Left lung (tissue), 4 donors: ENCODE measurements at regions not wholly inside any gene's neighbourhood (a gene's known extent, or its start where the extent isn't known, plus 50 kb on each side); places are given as distances from the start of the nearest gene placed in this dataset.

Experiments used
- ATAC-seq: fragments of 200-7000 bp; cut with Tn5 transposase; one replicate; pipeline ENCODE4 v1.9.1; 2020; ENCODE audit warnings: moderate library complexity
- DNase-seq, 4 donors: peaks; one replicate each; pipeline ENCODE4 v3.0.0-alpha.2; 2013 to 2020
- H3K27ac ChIP-seq, 2 donors: fragments of 200-600 bp; sonication (generic) in 1 of 2; one replicate each; pipeline versions ENCODE4 v1.5.0 to v1.8.0; 2020 to 2021
- H3K27me3 ChIP-seq, 2 donors: fragments of 200-600 bp; sonication (generic) in 1 of 2; one replicate each; pipeline versions ENCODE4 v1.5.0 to v1.8.0; 2020 to 2021
- H3K36me3 ChIP-seq, 2 donors: fragments of 200-600 bp; sonication (generic) in 1 of 2; one replicate each; pipeline versions ENCODE4 v1.5.0 to v1.8.0; 2020 to 2021
- H3K4me1 ChIP-seq, 2 donors: fragments of 200-600 bp; one replicate each; pipeline ENCODE4 v1.8.0; 2021
- H3K4me3 ChIP-seq, 2 donors: fragments of 200-600 bp; sonication (generic) in 1 of 2; one replicate each; pipeline versions ENCODE4 v1.5.0 to v1.8.0; 2020 to 2021; ENCODE audit warnings: mild to moderate bottlenecking in 1 of 2
- H3K9me3 ChIP-seq, 2 donors: fragments of 200-600 bp; sonication (generic) in 1 of 2; one replicate each; pipeline versions ENCODE4 v1.5.0 to v1.8.0; 2020 to 2021
- intact Hi-C, 2 donors: fragments of 100-400 bp; cut with DNase I; formaldehyde crosslinking; loops; one replicate each; pipeline versions ENCODE4 v1.11.2 to v1.14.2; 2022
- TF ChIP-seq, protein P1 (sequence below), 2 donors: fragments of 200-600 bp; sonication (generic) in 1 of 2; IDR thresholded peaks; one replicate each; pipeline versions ENCODE4 v1.5.0 to v1.8.0; 2021; ENCODE audit warnings: antibody characterized with exemption in 2 of 2
- donor health status: DM: no; HTN: yes; CAD: no.
- donor health status: DM: no; HTN: no; CAD: no.

DNA sequence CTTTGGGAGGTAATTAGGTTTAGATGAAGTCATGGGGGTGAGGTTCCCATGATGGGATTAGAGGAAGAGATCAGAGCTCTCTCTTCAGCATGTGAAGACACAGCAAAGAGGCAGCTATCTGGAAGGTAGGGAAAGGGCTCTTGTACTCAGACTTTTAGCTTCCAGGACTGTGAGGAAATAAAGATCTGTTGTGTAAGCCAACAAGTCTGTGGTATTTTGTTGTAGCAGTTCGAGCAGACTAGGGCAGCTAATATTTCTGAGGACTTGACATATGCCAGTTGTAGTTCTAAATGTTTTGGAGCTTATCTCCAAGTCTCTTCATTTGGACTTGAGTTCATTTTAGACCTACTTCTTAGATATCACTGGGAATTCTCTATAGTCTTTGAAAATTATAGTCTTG is 137.3 kb upstream of the PDE5A start:
- Histone ChIP-seq H3K36me3 (no peaks in the 10 kb centered on the region), H3K27me3 (no peaks in the 10 kb centered on the region), H3K9me3 (no peaks in the 10 kb centered on the region), H3K4me3 (no peak overlapping the region), H3K27ac (no peak overlapping the region), H3K4me1 (no peaks in the 10 kb centered on the region)
- TF ChIP-seq, protein P1, sequence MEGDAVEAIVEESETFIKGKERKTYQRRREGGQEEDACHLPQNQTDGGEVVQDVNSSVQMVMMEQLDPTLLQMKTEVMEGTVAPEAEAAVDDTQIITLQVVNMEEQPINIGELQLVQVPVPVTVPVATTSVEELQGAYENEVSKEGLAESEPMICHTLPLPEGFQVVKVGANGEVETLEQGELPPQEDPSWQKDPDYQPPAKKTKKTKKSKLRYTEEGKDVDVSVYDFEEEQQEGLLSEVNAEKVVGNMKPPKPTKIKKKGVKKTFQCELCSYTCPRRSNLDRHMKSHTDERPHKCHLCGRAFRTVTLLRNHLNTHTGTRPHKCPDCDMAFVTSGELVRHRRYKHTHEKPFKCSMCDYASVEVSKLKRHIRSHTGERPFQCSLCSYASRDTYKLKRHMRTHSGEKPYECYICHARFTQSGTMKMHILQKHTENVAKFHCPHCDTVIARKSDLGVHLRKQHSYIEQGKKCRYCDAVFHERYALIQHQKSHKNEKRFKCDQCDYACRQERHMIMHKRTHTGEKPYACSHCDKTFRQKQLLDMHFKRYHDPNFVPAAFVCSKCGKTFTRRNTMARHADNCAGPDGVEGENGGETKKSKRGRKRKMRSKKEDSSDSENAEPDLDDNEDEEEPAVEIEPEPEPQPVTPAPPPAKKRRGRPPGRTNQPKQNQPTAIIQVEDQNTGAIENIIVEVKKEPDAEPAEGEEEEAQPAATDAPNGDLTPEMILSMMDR (IDR thresholded peaks at IDR 0.05): no peak
- intact Hi-C loops: no loop called here
- ATAC-seq (no peak), DNase-seq (no peak)

DNA sequence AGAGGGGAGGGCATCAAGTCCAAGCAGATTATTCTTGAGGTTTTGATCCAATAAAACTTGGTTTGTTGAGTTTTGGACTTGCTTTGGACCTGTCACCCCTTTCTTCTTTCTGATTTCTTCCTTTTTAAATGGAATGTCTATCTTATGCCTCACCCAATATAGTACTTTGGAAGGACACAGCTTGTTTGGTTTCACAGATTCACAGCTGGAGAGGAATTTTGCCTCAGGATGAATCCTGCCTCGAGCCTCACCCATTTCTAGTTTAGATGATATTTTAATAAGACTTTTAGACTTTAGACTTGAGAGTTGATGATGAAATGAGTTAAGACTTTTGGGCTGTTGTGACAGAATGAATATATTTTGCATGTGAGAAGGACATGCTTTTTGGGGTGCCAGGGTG is 136.9 kb upstream of the PDE5A start:
- Histone ChIP-seq H3K9me3 (no peaks in the 10 kb centered on the region), H3K4me1 (no peaks in the 10 kb centered on the region), H3K4me3 (no peak overlapping the region), H3K36me3 (no peaks in the 10 kb centered on the region), H3K27ac (no peak overlapping the region), H3K27me3 (no peaks in the 10 kb centered on the region)
- TF ChIP-seq, protein P1 (IDR thresholded peaks at IDR 0.05): no peak
- DNase-seq: no peak
- no peak for ATAC-seq
- intact Hi-C loops: no loop called here

DNA sequence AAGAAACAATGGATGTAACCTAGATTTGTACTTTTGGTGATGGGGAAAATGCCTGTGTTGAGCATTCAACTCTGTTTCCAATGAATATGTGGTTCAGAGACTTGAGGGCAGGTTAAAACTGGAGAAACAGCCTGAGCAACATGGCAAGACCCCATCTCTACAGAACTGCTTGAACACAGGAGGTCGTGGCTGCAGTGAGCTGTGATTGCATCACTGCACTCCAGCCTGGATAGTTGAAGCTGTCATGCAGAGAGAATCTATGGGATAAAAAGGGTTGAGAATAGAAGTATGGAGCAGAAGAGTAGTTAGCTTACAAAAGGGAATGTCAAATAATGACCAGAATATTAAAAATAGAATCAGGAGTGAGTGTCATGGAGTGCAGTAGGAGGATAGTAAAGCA is 134.8 kb upstream of the PDE5A start:
- Histone ChIP-seq H3K27ac (no peak overlapping the region), H3K36me3 (no peaks in the 10 kb centered on the region), H3K4me1 (no peaks in the 10 kb centered on the region), H3K9me3 (no peaks in the 10 kb centered on the region), H3K4me3 (no peak overlapping the region), H3K27me3 (no peaks in the 10 kb centered on the region)
- ATAC-seq (no peak), DNase-seq (no peak)
- TF ChIP-seq, protein P1 (IDR thresholded peaks at IDR 0.05): no peak
- intact Hi-C loops: no loop called here

DNA sequence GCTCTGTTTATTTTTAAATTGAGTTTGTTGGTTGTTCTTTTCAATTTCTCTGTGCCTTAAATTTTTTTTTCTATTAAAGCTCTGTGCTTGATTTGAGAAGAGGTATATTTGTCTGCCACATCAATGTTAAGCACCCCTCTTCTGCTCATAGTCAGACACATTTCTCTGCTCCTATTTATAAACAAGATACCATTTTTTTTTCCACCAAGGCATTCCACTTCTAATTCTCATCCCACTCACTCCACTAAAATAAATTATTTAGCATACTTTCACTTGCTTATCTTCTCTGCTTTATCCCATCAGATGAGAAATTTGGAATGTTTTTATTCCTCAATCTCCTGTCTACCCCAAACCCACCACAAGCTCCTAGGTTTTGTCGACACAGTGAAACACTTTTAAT is 127.0 kb upstream of the PDE5A start:
- DNase-seq (no peak), ATAC-seq (no peak)
- TF ChIP-seq, protein P1 (IDR thresholded peaks at IDR 0.05): no peak
- H3K27me3 ChIP-seq: no peaks in the 10 kb centered on the region
- intact Hi-C loops: no loop called here
- H3K36me3 ChIP-seq: no peaks in the 10 kb centered on the region
- no peaks in the 10 kb centered on the region for H3K4me1 ChIP-seq
- H3K4me3 ChIP-seq: no peak overlapping the region
- H3K27ac ChIP-seq: no peak overlapping the region
- no peaks in the 10 kb centered on the region for H3K9me3 ChIP-seq

DNA sequence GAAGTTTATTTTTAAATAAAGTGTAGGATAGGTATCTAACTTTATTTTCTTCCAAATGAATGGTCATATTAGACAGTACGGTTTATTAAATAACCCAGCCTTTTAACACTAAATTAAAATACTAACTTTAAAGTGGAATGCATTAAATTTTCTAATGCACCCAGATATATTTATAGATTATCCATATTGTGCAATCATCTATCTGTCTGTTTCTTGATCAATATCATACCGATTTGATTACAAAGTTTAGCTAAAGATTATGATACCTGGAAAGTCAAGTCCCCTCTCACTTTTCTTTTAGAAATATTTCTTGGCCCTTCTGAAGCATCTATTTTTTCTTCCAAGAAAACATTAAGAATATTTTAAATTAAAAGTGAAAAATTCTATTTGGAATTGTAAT is 124.3 kb upstream of the PDE5A start:
- Histone ChIP-seq H3K9me3 (no peaks in the 10 kb centered on the region), H3K4me1 (no peaks in the 10 kb centered on the region), H3K36me3 (no peaks in the 10 kb centered on the region), H3K27ac (no peak overlapping the region), H3K4me3 (no peak overlapping the region), H3K27me3 (no peaks in the 10 kb centered on the region)
- TF ChIP-seq, protein P1 (IDR thresholded peaks at IDR 0.05): no peak
- DNase-seq: no peak
- intact Hi-C loops: no loop called here
- ATAC-seq: no peak
